Osteocyte (in vitro differentiated cells): ENCODE measurements at regions not wholly inside any gene's neighbourhood (a gene's known extent, or its start where the extent isn't known, plus 50 kb on each side); places are given as distances from the start of the nearest gene placed in this dataset.

ENCODE experiments used
- DNase-seq: peaks from one replicate; pipeline ENCODE4 v3.0.0; 2021; ENCODE audit warnings: mixed read lengths; ENCODE audit not compliant: unreplicated experiment; ENCODE audit errors: extremely low spot score
- H3K27ac Mint-ChIP-seq: one replicate; pipeline ENCODE4 v1.8.0; 2021; ENCODE audit warnings: mild to moderate bottlenecking, mixed read lengths; ENCODE audit not compliant: unreplicated experiment
- H3K27me3 Mint-ChIP-seq: one replicate; pipeline ENCODE4 v1.8.0; 2021; ENCODE audit warnings: mixed read lengths; ENCODE audit not compliant: unreplicated experiment
- H3K36me3 Mint-ChIP-seq: one replicate; pipeline ENCODE4 v1.8.0; 2021; ENCODE audit warnings: mixed read lengths; ENCODE audit not compliant: unreplicated experiment
- H3K4me1 Mint-ChIP-seq: one replicate; pipeline ENCODE4 v1.8.0; 2021; ENCODE audit warnings: mixed read lengths; ENCODE audit not compliant: unreplicated experiment
- H3K4me3 Mint-ChIP-seq: one replicate; pipeline ENCODE4 v1.8.0; 2021; ENCODE audit warnings: mild to moderate bottlenecking, moderate library complexity, mixed read lengths; ENCODE audit not compliant: unreplicated experiment
- H3K9me3 Mint-ChIP-seq: one replicate; pipeline ENCODE4 v1.8.0; 2021; ENCODE audit warnings: mixed read lengths; ENCODE audit not compliant: unreplicated experiment
- CTCF ChIP-seq: fragments of 200-600 bp; sonication (generic); IDR thresholded peaks from 2 replicates; pipeline ENCODE4 v1.5.0; 2021; ENCODE audit warnings: antibody characterized with exemption, mild to moderate bottlenecking, moderate library complexity

GRCh38 chr18:70645971-70646370 lies 357.1 kb downstream of the SOCS6 start:
- H3K27me3 Mint-ChIP-seq: no peaks in the 10 kb centered on the region
- H3K9me3 Mint-ChIP-seq: no peaks in the 10 kb centered on the region
- H3K27ac Mint-ChIP-seq: no peak overlapping the region
- H3K4me3 Mint-ChIP-seq: no peak overlapping the region
- no peaks in the 10 kb centered on the region for H3K36me3 Mint-ChIP-seq
- no peak for TF ChIP-seq CTCF
- no peaks in the 10 kb centered on the region for H3K4me1 Mint-ChIP-seq
- DNase-seq: no peak

GRCh38 chr18:70643812-70644211 lies 355.0 kb downstream of the SOCS6 start:
- Mint-ChIP-seq H3K4me1 (no peaks in the 10 kb centered on the region), H3K27ac (no peak overlapping the region), H3K9me3 (no peaks in the 10 kb centered on the region), H3K4me3 (no peak overlapping the region), H3K36me3 (no peaks in the 10 kb centered on the region), H3K27me3 (no peaks in the 10 kb centered on the region)
- TF ChIP-seq CTCF: no peak
- DNase-seq: no peak

GRCh38 chr18:70641156-70641775 lies 352.4 kb downstream of the SOCS6 start:
- no peak for DNase-seq
- Mint-ChIP-seq H3K4me3 (no peak overlapping the region), H3K9me3 (no peaks in the 10 kb centered on the region), H3K36me3 (no peaks in the 10 kb centered on the region), H3K27me3 (no peaks in the 10 kb centered on the region), H3K4me1 (no peaks in the 10 kb centered on the region), H3K27ac (no peak overlapping the region)
- TF ChIP-seq CTCF: no peak

GRCh38 chr18:70640336-70640887 lies 351.6 kb downstream of the SOCS6 start:
- no peak for TF ChIP-seq CTCF
- H3K4me3 Mint-ChIP-seq: no peak overlapping the region
- no peak overlapping the region for H3K27ac Mint-ChIP-seq
- no peaks in the 10 kb centered on the region for H3K27me3 Mint-ChIP-seq
- no peaks in the 10 kb centered on the region for H3K4me1 Mint-ChIP-seq
- DNase-seq: no peak
- no peaks in the 10 kb centered on the region for H3K9me3 Mint-ChIP-seq
- H3K36me3 Mint-ChIP-seq: no peaks in the 10 kb centered on the region

- Mint-ChIP-seq H3K9me3 (no peaks in the 10 kb centered on the region), H3K4me1 (no peaks in the 10 kb centered on the region), H3K27me3 (no peaks in the 10 kb centered on the region), H3K36me3 (no peaks in the 10 kb centered on the region), H3K4me3 (no peak overlapping the region), H3K27ac (no peak overlapping the region)
- TF ChIP-seq CTCF: no peak
- no peak for DNase-seq
Observed at GRCh38 chr18:70636991-70637390, 348.1 kb downstream of the SOCS6 start.
